LNCaP clone FGC (cell line): ENCODE measurements at regions not wholly inside any gene's neighbourhood (a gene's known extent, or its start where the extent isn't known, plus 50 kb on each side); places are given as distances from the start of the nearest gene placed in this dataset.

Experiments
- DNase-seq: peaks from one replicate; pipeline ENCODE4 v3.0.0-alpha.2; 2011; ENCODE audit warnings: low read depth
- H3K4me3 ChIP-seq: 2 replicates; pipeline ENCODE4 v1.5.1; 2011; ENCODE audit warnings: mild to moderate bottlenecking, low read depth, low read length, control low read depth
- CTCF ChIP-seq: IDR thresholded peaks from 2 replicates; pipeline ENCODE4 v1.5.1; 2012; ENCODE audit warnings: mild to moderate bottlenecking; ENCODE audit not compliant: control insufficient read depth, insufficient read depth; ENCODE audit errors: extremely low read depth

- H3K4me3 ChIP-seq, result no peak overlapping the region
- DNase-seq, result no peak
- no peak for TF ChIP-seq CTCF
Measured at GRCh38 chr11:115724666-115725065, 220.5 kb upstream of the CADM1 start.

GRCh38 chr11:115722711-115723110 is 218.5 kb upstream of the CADM1 start:
- H3K4me3 ChIP-seq, result no peak overlapping the region
- DNase-seq, result no peak
- no peak for TF ChIP-seq CTCF

GRCh38 chr11:115721296-115721995 is 217.2 kb upstream of the CADM1 start:
- no peak for TF ChIP-seq CTCF
- H3K4me3 ChIP-seq, result no peak overlapping the region
- DNase-seq, result no peak

GRCh38 chr11:115720602-115721245 is 216.5 kb upstream of the CADM1 start:
- DNase-seq, result no peak
- H3K4me3 ChIP-seq, result no peak overlapping the region
- no peak for TF ChIP-seq CTCF

DNA sequence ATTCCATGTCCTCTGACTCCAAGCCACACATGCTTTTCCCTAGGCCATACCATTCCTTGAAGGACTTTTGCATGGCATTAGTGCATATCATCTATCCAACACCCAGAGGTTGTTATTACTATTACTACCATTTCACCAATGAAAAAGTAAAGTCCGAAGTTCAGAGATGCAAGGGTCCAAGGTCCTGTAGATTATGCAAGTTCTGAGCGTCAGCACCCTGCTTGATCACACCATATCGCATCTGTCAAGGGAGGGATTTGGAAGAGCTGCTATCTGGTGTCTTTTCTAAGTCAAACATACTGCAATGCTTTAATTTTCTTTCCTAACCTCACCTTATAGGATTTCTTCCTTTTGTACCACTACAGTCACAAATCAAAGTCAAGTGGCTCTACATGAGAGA is 214.7 kb upstream of the CADM1 start:
- no peak for DNase-seq
- H3K4me3 ChIP-seq, result no peak overlapping the region

GRCh38 chr11:115718106-115718505 is 213.9 kb upstream of the CADM1 start:
- DNase-seq, result no peak
- no peak for TF ChIP-seq CTCF
- no peak overlapping the region for H3K4me3 ChIP-seq

More for the DNA sequence above, 214.7 kb upstream of the CADM1 start:
- no peak for TF ChIP-seq CTCF
